Activated CD4-positive, CD25-positive, alpha-beta regulatory T cell (primary cell): ENCODE measurements at regions not wholly inside any gene's neighbourhood (a gene's known extent, or its start where the extent isn't known, plus 50 kb on each side); places are given as distances from the start of the nearest gene placed in this dataset.
"Not testable (repeated sequence)": the region's sequence is repeated elsewhere in the genome, so short reads cannot be mapped to it uniquely, and the experiment has no call there.

Experiments used
- DNase-seq, 4 experiments: peaks; one replicate each; lab custom pipeline; 2025; lab: John Stamatoyannopoulos, UW

DNA sequence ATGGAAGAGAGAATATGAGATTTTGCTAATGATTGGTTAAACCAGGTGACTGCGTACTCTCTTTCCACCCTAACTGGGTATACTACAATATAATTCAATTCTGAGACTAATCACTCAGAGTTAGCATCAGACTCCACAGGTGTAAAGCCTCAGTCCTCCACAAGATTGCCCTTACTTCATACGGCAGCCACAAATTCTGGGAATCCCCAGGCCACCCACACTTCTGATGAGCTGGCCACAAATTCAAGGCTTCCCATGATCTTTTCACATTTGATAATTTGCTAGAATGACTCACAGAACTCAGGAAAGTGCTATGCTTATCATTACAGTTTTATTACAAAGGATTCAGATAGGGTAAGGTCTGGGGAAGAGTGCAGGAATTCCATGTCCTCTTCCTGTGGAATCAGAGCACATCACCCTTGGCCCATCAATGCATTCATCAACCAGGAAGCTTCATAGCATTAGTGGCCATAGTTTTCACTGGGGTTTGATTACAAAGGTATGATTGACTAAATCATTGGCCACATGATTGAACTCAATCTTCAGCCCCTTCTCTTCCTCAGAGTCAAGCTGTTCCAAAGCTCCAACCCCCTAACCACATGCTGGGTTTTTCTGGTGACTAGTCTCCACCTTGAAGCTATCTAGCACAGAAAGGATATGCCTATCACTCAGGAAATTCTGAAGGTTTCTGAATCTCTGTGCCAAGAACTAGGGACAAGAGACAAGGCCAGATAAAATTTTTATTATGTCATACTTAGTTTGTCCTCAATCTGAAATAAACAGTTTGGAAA is 131.7 kb downstream of the HHIPL2 start:
- DNase-seq: no peak

DNA sequence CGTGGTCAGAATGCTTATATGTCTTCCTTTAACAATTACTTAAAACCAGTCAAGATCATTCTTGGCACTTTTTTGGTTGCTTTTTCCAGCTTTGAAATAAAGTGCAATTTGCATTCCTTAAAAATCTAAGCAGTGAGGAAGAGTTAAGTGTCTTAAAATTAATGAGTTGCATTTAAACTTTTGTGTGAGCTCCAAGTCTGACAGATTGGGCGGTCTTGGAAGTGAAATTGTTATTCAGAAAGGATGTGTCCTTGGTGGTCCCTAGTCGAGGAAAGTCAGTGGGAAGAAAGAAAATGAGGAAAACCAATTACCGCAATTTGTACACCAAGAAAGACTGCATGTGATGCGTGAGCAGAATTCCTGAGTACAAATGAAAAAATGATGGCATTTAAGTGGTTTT is 132.5 kb downstream of the HHIPL2 start:
- no peak for DNase-seq

DNA sequence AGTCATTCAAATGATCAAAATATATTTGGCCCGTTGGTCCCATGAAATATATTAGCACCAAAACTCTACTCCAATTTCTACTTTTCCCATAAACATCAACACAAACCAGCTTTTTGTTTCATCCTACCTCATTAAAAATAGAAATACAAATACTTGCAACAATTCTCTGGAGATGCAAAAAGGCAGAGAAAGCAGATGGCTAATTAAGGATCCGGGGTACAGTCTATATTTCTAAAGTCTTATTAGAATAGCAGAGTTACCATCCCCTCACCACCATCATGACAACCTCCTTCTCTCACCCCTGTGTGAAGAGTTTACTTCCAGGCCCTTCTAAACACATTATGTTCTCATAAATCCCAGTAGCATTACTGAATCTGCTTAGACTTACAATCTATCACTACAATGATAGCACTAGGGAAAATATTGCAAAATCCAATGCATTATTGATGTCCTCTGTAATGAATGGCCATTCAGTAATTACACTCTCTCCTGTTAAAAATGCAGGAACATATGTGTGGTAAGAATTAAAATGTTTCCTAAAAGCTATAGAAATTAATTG is 133.8 kb downstream of the HHIPL2 start:
- no peak for DNase-seq

DNA sequence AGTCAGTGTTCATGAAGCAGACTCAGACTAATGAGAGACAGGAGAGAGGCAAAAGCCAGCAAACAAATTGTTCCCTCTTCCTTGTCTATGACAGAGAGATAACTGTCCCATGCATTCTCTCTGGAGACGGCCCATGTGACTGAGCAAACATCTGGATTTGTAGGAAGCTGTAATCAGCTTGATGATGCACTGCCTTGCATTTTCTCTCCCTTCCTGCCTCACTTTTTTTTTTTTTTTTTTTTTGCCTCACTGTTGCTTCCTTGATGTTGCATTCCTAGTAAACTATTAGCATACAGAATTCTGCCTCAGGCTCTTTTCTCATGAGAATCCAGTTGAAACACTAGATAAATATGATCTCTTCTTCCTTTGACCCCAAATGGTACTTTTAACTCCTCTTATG is 134.5 kb downstream of the HHIPL2 start:
- DNase-seq: no peak

DNA sequence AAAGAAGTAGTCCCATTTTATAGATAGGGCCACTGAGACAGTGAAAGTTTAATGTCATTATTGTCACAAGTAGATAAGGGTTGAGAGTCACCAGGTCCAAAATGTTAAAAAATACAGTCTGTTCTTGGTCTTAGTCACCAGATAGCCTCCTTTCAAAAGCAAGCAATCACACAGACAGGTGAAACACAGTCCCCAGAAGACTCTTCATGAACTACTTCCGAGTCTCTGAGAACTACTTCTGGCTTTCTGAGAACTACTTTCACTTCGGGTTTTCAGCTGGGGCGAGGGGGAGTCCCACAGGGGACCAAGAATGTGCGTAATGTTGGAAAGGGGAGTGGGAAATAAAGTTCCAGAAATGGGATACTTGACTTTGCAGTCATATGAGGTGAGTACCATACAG is 143.2 kb downstream of the HHIPL2 start:
- DNase-seq: no peak

DNA sequence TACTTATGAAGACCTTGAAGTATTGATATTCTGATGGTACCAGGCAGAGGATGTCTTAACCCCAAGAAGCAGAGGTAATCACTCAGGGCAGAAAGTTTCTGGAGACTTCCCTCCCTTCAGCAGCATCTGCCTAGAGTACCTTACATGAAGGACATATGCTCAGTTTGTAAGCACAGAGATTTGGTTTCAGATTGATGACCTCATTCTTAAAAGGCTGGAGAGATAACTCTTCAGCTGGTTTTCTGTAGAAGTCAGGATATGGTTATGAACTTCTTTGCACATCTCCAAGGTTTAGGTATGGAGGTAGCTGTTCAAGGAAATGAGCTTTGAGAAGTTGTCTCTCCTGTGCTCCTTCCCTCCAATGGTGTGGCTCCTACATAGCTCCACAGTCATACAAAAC is 148.7 kb downstream of the HHIPL2 start:
- no peak for DNase-seq

DNA sequence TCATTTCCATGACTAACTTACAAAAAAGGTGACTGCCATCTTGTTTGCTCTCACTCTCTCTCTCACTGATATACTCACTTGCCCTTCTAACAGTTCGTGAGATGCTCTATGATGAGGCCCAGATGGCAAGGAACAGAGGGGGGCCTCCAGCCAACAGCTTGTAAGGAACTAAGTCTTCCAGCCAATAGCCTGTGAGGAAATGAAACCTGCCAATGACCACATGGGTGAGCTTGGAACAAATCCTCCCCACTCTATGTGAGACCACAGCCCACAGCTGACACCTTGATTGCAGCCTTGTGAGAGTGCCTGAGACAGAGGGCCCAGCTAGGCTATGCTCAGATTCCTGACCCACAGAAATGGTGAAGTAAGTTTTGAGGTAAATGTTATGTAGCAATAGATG is 153.7 kb downstream of the HHIPL2 start:
- DNase-seq: no peak

DNA sequence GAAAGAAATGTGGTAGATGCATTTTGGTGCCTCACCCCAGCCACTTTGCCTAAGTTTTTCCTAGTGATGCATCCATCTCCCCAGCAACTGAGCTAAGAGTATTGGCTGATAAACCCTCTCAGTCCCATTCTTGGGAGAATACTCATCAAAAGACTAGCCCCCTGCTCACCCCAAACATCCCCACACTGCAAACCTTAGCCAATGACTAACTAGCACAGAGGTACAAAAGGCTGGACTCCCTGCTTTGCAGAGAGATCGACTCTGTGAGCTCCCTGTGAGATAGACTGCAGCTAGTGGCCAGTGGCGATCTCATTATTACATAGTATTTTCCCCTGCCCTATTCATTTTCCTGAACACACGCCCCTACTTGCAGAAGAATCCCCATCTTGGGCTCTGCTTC is 155.3 kb downstream of the HHIPL2 start:
- DNase-seq: no peak

DNA sequence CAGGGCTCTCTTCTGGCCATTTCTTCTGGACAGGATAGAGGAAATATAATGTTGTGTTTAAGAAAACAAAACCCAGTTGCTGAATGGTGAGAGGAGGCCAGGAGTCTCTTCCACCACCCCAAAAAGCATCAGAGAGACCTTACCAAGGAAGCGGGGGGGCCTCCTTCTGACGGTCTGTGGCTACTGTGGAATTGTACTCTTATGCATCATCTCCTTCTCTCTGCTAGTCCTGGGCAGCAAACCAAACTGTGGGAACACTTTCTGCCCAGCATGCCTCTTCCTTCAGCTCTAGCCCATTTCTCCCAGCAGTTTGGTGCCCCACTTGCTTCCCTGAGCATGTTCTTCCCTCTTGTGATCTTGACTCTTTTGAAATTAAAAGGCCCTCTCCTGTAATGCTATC is 157.7 kb downstream of the HHIPL2 start:
- DNase-seq: no peak

DNA sequence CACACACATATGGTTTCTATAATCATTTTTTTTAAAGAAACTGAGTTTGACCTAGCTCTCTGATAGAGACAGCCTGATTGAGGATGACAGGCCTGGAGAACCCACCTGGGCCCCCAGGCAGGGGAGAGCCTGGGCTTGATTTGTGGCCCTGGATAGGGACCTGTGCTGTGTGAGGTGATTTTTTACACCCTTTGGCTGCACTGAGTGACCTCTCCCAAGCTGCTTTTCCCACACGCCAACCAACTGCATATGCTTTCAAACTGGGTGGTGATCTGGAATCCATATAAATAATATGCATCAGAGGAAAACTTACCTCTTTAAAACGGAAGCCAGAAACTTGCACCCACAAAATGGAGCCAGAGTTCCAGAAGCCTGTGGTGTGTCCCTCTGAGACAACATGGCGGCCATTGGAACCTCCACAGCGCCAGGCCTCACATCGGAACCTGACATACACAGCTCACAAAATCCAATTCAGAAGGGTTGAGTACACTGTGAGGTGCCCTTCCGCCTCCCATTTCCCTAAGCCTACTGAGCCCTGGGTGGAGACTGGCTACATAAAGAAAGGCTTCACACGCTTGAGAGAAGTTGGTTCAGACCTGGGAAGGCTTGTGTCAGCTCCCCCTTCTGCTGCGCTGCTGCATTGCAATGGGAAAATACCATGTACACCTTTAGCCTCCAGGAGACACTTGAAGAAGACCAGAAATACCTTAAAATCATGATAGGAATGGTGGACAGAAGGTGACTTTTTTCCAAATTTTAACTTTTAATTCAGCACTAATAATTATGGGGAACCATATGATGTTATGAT is 160.7 kb downstream of the HHIPL2 start:
- DNase-seq: no peak

DNA sequence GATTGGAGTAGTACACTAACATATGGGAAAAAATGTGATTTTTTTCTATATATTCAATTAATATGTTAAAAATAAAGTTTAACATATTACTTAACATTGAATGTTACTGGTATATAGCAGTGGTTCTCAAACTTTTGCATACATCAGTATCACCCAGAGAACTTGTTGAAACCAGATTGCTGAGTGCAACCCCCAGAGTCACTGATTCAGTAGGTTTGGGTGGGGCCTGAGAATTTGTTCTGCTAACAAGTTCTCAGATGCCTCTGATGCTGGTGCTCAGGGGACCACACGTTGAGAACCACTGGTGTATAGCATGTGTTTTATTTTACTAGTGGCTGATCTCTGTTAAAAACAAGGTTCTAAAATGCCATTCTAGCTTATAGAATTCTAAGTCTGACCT is 161.9 kb downstream of the HHIPL2 start:
- DNase-seq: no peak

DNA sequence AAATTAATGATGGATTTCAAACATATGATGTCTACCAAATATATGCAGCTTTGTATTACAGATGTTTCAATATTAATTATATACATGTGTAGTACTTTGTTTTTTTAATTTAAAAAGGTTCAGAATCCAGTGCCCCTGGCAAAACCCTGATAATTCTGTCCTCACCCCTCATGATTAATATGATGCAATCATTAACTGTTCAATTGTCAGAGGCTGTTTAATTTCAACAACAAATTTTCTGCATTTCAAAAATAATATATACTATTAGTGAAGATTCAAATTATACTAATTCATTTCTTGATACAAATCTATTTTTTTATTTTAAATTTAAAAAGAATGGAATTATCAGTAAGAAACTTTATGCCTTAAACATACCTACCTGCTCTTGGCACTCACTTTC is 162.6 kb downstream of the HHIPL2 start:
- no peak for DNase-seq

DNA sequence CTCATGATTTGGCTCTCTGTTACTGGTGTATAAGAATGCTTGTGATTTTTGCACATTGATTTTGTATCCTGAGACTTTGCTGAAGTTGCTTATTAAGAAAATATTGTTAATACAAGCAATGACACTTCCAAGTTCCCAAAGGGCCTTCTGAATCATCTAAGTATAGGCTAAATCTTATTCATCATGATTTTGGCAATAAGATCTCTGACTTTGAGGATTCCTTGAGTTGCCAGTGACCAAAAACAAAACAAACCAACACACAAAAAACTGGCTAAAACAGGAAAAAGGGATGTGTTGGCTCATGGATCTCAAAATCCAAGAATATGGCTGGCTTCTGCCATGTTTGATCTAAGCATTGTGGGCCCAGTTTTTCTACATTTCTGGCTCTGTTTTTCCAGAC is 163.4 kb downstream of the HHIPL2 start:
- no peak for DNase-seq

DNA sequence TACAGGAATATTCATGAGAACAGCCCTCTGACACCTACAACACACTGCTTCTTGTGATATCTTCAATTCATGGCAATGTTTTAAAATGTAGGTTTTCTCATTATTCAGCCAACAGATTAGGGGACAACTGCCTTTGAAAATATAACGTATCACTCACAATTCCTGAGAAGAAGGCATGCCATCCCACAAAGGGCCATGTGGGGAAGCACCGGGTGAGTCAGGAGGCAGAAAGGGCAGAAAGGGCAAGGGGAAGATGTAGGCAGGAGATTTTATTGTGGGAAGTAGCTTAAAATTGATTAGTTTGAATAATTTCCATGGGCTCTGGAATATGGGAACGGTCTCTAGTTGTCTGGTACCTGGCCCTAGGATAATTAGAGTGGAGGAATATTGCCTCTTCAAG is 165.7 kb downstream of the HHIPL2 start:
- DNase-seq: no peak

DNA sequence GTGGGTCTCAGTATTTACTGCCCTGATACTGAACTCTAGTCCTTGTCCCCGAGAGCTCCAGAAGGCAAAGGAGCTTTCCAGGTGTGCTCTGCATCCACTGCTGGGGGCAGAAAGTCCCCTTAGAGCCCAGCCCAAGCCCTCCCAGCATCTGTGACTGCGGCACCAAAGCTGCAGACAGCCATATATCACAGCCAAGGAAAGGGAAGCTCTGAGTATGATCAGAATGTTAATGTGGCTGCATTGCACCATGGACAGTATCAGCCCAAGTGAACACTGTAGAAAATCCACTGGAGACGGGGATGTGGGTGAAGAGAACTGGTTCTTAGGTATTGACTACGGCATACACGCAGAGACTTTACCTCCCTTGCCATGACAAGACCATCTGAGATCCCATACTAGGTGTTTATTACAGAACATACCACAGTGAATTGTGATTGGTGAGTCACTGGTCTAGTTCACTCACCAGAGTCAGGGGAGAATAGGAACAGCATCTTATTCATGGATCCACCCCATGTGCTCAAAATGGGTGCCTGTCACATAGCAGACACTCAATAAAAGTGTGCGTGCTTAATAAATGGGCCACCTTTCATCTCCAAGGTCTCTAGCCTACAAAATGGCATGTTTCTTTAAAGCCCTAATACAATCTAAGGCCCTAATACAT is 170.3 kb downstream of the HHIPL2 start:
- no peak for DNase-seq

DNA sequence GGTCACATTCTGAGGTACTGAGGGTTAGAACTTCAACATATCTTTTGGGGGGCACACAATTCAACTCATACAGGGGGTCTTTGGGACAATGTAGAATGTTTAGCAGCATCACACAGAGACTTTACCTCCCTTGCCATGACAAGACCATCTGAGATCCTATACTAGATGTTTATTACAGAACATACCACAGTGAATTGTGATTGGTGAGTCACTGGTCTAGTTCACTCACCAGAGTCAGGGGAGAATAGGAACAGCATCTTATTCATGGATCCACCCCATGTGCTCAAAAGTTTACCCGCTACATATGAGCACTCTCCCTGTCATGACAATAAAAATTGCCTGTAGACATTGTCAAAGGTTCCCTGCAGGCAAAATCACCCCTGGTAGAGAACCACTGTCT is 171.1 kb downstream of the HHIPL2 start:
- DNase-seq: not testable (repeated sequence)

DNA sequence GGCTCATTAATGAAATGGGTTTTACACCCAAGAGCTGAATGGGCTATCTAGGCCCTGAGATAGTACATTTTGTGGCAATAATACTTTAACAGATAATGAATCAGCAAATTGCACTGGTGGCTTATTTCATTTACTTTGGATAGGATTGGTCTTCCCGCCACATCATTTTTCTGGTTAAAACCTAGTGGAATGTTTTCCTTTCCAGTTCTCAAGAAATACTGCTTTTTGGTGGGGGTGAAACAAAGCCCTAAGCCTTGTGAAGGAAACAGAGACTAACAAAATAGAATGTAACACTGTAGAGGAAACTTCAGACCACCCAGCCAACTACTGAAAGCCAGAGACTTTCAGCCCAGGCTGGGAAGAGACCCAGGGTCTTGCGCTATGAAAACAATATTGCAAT is 172.2 kb downstream of the HHIPL2 start:
- DNase-seq: no peak

DNA sequence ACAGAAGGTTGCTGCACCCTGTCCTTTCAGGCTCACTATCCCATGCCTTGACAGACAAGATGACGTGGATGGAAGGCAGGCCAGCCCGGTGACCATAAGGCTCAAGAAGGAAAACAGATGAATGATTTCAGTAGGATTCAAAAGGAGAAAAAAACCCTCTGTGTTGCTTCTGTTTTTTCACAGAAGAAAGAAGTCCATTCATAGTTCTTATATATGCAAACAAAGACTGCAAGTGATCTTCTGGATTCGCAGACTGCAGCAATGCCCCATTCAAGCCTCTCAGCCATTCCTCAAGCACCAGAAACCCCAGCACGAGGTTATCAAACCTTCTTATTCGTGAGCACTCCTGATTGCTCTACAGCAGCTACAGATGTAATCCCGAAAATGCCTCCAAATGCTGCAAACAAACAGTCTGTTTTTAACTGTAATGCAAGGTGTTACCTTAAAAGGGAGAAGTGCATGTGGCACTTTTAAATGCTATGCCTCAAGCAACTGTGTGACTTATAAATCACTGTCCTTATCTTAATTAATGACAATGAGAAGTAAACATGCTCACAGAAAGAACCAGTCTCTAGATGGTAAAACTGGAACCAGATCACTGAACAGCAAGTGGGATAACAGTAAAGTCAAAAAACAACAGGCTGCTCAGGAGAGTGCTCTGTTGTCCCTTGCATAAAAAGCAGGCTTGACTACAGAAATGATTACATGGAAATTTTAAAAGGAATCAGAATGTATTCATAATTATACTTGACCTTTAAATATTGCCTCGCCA is 173.9 kb downstream of the HHIPL2 start:
- no peak for DNase-seq

DNA sequence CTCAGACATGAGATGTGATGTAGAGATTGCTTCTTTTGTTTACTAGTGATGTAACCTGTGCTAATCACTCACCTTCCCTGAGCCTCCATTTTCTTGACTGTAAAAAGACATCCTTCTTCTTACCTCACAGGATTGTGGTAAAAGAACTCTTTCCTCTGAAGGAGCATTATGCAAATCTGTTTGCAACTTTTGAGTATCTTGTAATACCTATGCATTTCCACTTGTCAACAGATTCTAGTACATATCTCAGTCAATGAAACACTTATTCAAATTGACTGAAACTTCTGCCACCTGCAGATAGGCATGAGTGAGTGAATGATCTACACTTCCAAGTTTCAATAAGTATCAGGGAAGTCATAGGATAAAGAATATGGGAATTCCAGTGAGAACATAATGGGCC is 174.7 kb downstream of the HHIPL2 start:
- DNase-seq: no peak

DNA sequence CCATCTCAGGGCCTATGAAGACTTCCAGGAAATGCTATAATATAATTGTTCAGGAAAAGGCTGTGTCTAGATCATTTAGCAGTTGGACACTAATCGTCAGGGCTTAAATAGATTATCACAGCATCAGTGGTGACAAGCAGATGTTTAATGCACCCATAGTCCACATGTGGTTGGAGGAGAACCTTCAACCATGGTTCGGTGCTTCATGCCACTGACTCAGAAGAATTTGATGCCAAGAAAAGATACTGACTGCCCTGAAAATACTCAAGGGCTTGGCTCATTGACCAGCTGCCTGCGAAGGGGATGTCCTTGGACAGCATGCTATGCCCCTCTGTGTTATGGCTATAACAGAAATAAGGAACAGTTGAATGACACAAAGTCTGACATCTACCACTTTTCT is 175.7 kb downstream of the HHIPL2 start:
- DNase-seq: no peak

DNA sequence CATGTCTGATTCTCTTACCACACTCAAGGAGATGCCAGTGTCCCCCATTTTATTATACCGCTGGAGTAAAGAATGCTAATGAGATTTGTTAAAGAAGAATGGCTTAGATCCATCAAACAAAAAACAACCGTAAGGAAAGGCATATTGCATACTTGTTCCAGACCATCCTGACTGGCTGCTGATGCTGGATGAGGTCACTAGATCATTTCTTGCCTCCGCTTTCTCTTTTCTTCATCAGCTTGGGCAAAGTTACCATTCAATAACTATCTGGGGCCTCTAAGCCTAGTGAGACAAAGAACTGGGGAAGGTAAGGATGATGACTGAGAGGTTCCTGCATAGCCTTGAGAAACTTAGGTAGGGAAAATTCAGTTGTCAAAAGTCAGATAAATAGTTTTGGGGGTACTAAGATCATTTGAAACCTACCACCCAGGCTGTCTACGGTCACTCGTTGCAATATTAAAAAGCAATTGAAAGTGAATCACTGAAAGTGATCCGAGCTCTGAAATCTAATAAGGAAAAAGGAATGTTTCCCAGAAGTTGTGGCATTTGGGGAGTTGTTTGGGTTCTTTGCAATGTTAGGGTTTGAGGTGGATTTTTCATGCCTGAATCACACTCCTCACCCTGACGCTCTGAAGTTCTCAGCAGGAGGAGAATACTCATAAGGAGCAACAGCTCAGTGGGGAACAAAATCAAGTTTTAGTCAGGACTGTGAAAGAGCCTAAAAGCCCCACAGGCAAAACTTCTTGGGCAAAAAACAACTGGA is 176.8 kb downstream of the HHIPL2 start:
- no peak for DNase-seq
